ENCODE measurements at regions not wholly inside any gene's neighbourhood (a gene's known extent, or its start where the extent isn't known, plus 50 kb on each side); places are given as distances from the start of the nearest gene placed in this dataset.

DNA sequence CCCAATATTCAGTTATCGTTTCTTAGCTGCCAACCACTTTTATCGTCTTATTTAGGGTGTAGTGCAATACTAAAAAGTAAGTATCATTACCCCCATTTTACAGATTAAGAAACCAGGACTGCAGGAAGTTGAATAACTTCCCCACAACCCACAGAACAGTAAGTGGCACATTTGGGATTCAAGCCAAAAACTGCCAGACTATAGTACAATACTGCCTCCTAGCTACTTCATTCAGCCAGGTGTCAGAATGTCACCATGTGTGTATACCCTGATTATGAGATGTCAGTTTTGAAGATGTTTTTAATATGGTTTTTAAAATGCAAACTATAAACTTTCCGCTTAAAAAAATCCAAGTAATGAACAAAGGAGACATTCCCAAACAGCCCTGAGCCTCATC lies 74.2 kb upstream of the PROK2 start:
- Histone ChIP-seq H3K4me2 (ENCODE audit: insufficient read depth, insufficient read length, low read length) (no peak overlapping the region), H2BK120ac (ENCODE audit: low read depth, low read length, poor library complexity, severe bottlenecking) (no peak overlapping the region), H4K91ac (ENCODE audit: insufficient read length, low read depth, low read length) (no peak overlapping the region), H3K23me2 (ENCODE audit: insufficient read length, low read depth, low read length, poor library complexity, severe bottlenecking) (no peaks in the 10 kb centered on the region), H3K9ac (ENCODE audit: extremely low read depth, insufficient read length, low read length) (no peak overlapping the region), H2BK12ac (ENCODE audit: insufficient read length, low read depth, low read length) (no peak overlapping the region), H2BK20ac (ENCODE audit: low read depth, low read length, poor library complexity, severe bottlenecking) (no peak overlapping the region), H3K9me3 (ENCODE audit: control insufficient read depth, low read depth, low read length) (peaks cover 3% of the 10 kb centered on the region), H2AFZ (ENCODE audit: low read length) (no peak overlapping the region), H3K23ac (ENCODE audit: insufficient read length, low read depth, low read length) (no peak overlapping the region), H3K79me2 (ENCODE audit: insufficient read depth, low read length) (no peaks in the 10 kb centered on the region), H3T11ph (ENCODE audit: low read length) (no peak overlapping the region), H4K20me1 (ENCODE audit: control insufficient read depth, insufficient read depth, insufficient read length) (peaks cover 4% of the 10 kb centered on the region), H3K56ac (ENCODE audit: insufficient read length, low read depth, low read length) (no peak overlapping the region), H3K14ac (ENCODE audit: insufficient read depth, low read length) (no peak overlapping the region), H4K8ac (replicated peaks; ENCODE audit: insufficient read length, low read depth, low read length) (no peak overlapping the region), H4K5ac (ENCODE audit: insufficient read length, low read depth, low read length) (no peak overlapping the region), H2BK15ac (ENCODE audit: low read depth, low read length) (no peak overlapping the region), H2BK5ac (ENCODE audit: insufficient read length, low read length) (no peak overlapping the region), H3K18ac (ENCODE audit: insufficient read length, low read depth, low read length) (no peak overlapping the region), H3K4ac (ENCODE audit: low read depth, low read length) (no peak overlapping the region), H3K27me3 (ENCODE audit: insufficient read depth, low read length) (no peaks in the 10 kb centered on the region), H2AK5ac (ENCODE audit: insufficient read length, low read length) (no peak overlapping the region), H3K79me1 (ENCODE audit: insufficient read depth, low read depth, low read length, poor library complexity, severe bottlenecking) (no peaks in the 10 kb centered on the region), H3K4me1 (ENCODE audit: insufficient read depth, low read length) (peaks cover 12% of the 10 kb centered on the region; the same call in 1 of the 2 replicates), H3K27ac (ENCODE audit: insufficient read length, low read depth, low read length) (no peak overlapping the region)
- peaks cover 24 to 31% of the 10 kb centered on the region in 2 experiments for H3K4me1 Mint-ChIP-seq
- no CpG with 5 or more reads among the region's 3 CpGs for WGBS (ENCODE audit: extremely low coverage, insufficient read length, low lambda C conversion rate)
- 0 out of 7 replicates have a peak overlapping the region, but pooled peaks of 1 of the 3 experiments have one; percentile 85 for H3K27ac Mint-ChIP-seq
- DNase-seq = no peak
- peak; percentile 79 for TF ChIP-seq CTCF (conservative IDR thresholded peaks at IDR 0.05)
- peaks cover 5% of the 10 kb centered on the region; the same call in 1 of the 2 replicates for H3K27me3 Mint-ChIP-seq (ENCODE audit: low read depth)
- peaks cover 7 to 11% of the 10 kb centered on the region in 2 experiments for H3K9me3 Mint-ChIP-seq
- H3K36me3 Mint-ChIP-seq (ENCODE audit: insufficient read depth in 1 of 3, low read depth in 3 of 3) = peaks cover 0 to 15% (median 8%) of the 10 kb centered on the region in 3 experiments; a peak in 5 of 7 replicates
- no peak overlapping the region for H3K4me3 Mint-ChIP-seq

Data from H9 (cell line).